ENCODE measurements at regions not wholly inside any gene's neighbourhood (a gene's known extent, or its start where the extent isn't known, plus 50 kb on each side); places are given as distances from the start of the nearest gene placed in this dataset.

DNA sequence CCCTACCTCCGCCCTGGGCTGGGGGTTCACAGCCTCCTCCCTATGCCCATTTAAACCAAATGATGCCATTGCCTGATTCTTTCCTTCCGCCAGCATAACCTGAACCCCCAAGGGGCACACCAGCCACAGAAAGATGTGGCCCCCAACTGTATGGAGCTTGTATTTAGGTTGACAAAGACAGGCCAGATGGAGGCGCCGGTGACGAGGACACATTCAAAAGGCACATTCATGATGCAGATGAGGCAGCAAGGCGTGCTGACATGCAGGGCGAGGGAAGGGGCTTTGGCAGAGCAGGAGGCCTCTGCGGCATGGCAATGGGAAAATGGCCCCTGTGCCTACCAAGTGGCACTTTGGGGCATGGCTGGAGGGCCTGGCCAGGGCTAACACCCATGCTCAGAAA, 112.2 kb downstream of the RFLNA start:
- peaks cover 0 to 66% of the 10 kb centered on the region in 2 donors for H3K4me1 ChIP-seq
- H3K36me3 ChIP-seq: peaks cover 21% of the 10 kb centered on the region

DNA sequence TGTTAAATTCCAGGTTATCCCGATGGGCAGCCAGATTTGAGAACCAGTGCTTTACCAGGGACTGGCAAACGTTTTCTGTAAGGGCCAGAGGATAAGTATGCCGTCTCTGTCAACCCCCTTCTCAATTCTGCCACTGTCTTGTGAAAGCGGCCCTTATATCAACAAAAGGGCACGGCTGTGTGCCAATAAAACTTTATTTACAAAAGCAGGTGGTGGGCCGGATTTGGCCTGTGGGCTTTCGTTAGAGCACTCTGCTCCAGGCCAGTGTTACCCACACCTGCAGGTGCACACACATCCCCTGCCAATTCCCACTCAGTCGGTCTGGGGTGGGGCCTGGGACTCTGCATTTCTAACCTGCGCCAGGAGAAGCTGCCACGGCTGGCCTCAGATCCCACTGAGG, 111.2 kb downstream of the RFLNA start:
- no peak for DNase-seq (ENCODE audit: low spot score)
- H3K4me1 ChIP-seq: peaks cover 0 to 56% of the 10 kb centered on the region in 2 donors
- TF ChIP-seq CTCF (IDR thresholded peaks at IDR 0.05): no peak
- H3K9me3 ChIP-seq: no peaks in the 10 kb centered on the region
- H3K27ac ChIP-seq: no peak overlapping the region
- peaks cover 30% of the 10 kb centered on the region for H3K36me3 ChIP-seq
- no peaks in the 10 kb centered on the region for H3K27me3 ChIP-seq
- H3K4me3 ChIP-seq: no peak overlapping the region

More for the DNA sequence above, 112.2 kb downstream of the RFLNA start:
- Histone ChIP-seq H3K27ac (no peak overlapping the region), H3K27me3 (no peaks in the 10 kb centered on the region), H3K4me3 (no peak overlapping the region), H3K9me3 (no peaks in the 10 kb centered on the region)
- no peak for TF ChIP-seq CTCF (IDR thresholded peaks at IDR 0.05)
- no peak for DNase-seq (ENCODE audit: low spot score)

- H3K4me3 ChIP-seq: no peak overlapping the region
- TF ChIP-seq CTCF (IDR thresholded peaks at IDR 0.05): no peak
- no peaks in the 10 kb centered on the region for H3K9me3 ChIP-seq
- no peak for DNase-seq (ENCODE audit: low spot score)
- H3K36me3 ChIP-seq: peaks cover 35% of the 10 kb centered on the region
- peaks cover 0 to 51% of the 10 kb centered on the region in 2 donors for H3K4me1 ChIP-seq
- H3K27me3 ChIP-seq: no peaks in the 10 kb centered on the region
- H3K27ac ChIP-seq: no peak overlapping the region
Observed at GRCh38 chr12:124405592-124405991, 110.7 kb downstream of the RFLNA start.

DNA sequence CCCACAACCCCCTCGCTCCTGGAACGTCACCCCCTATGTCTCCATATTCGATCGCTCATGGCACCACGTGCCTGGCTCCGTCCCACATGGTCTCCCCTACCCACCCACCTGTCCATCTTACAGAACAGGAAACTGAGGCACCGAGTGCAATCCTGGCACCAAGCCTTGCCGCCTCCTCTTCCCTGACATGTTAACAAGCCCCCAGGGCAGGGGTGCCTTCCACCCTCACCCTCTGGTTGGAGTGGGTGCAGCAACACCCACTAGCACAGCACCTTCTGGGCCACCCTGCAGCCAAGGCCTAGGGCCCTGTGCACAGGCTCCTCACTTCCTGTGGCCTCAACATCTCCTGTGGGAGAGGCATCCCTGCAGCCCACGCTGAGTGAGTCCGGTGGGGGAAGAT, 110.3 kb downstream of the RFLNA start:
- H3K4me1 ChIP-seq: peaks cover 0 to 47% of the 10 kb centered on the region in 2 donors
- H3K27me3 ChIP-seq: no peaks in the 10 kb centered on the region
- H3K4me3 ChIP-seq: no peak overlapping the region
- no peak for TF ChIP-seq CTCF (IDR thresholded peaks at IDR 0.05)
- no peaks in the 10 kb centered on the region for H3K9me3 ChIP-seq
- no peak for DNase-seq (ENCODE audit: low spot score)
- peaks cover 39% of the 10 kb centered on the region for H3K36me3 ChIP-seq
- peak overlapping the region in 1 of 2 donors; percentile 80 for H3K27ac ChIP-seq

- H3K27ac ChIP-seq: peak overlapping the region; percentile 54 to 80
- H3K9me3 ChIP-seq: no peaks in the 10 kb centered on the region
- H3K36me3 ChIP-seq: peaks cover 37% of the 10 kb centered on the region
- peaks cover 0 to 45% of the 10 kb centered on the region in 2 donors for H3K4me1 ChIP-seq
- no peak for DNase-seq (ENCODE audit: low spot score)
- no peaks in the 10 kb centered on the region for H3K27me3 ChIP-seq
- no peak overlapping the region for H3K4me3 ChIP-seq
- no peak for TF ChIP-seq CTCF (IDR thresholded peaks at IDR 0.05)
Observed at GRCh38 chr12:124404162-124404784, 109.4 kb downstream of the RFLNA start.

DNA sequence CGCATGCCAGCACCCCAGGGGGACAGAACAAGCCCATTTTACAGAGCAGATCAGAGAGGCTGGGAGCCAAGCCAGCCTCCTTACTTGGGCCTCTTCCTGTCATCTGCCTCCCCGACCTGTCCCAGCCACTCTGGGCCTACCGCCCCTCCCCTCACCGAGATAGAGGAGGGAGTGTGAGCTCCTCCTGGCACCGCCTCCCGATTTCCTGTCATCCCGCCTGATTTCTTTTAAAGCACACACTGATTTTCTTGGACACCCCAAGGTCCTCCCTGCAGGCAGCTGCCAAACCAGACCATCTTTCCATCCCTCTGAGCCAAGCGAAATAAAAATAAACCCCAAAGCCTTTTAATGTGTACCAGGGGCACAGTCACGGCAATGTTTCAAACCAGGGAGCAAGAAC, 108.4 kb downstream of the RFLNA start:
- peaks cover 0 to 46% of the 10 kb centered on the region in 2 donors for H3K4me1 ChIP-seq
- no peak for DNase-seq (ENCODE audit: low spot score)
- no peaks in the 10 kb centered on the region for H3K27me3 ChIP-seq
- H3K9me3 ChIP-seq: no peaks in the 10 kb centered on the region
- no peak for TF ChIP-seq CTCF (IDR thresholded peaks at IDR 0.05)
- no peak overlapping the region for H3K4me3 ChIP-seq
- H3K27ac ChIP-seq: peak overlapping the region; percentile 54 to 80
- peaks cover 36% of the 10 kb centered on the region for H3K36me3 ChIP-seq

Data from right atrium auricular region (tissue), 2 donors.